ENCODE measurements at regions not wholly inside any gene's neighbourhood (a gene's known extent, or its start where the extent isn't known, plus 50 kb on each side); places are given as distances from the start of the nearest gene placed in this dataset.

- H3K9me3 ChIP-seq (ENCODE audit: control insufficient read depth in 4 of 4, low read length in 3 of 4), result peaks cover 0 to 2% (median 0%) of the 10 kb centered on the region in 4 donors
- TF ChIP-seq TAF1 (conservative IDR thresholded peaks at IDR 0.05) (no peak), RAD21 (IDR thresholded peaks at IDR 0.05) (no peak), GABPA (IDR thresholded peaks at IDR 0.05 in 1 of 2, conservative IDR thresholded peaks at IDR 0.05 in 1 of 2) (no peak), REST (IDR thresholded peaks at IDR 0.05) (no peak), HNF4A (conservative IDR thresholded peaks at IDR 0.05) (no peak), HNF4G (IDR thresholded peaks at IDR 0.05) (no peak), FOXA2 (IDR thresholded peaks at IDR 0.05) (no peak), SP1 (IDR thresholded peaks at IDR 0.05) (no peak), JUND (IDR thresholded peaks at IDR 0.05) (no peak), RXRA (IDR thresholded peaks at IDR 0.05) (no peak), FOXA1 (IDR thresholded peaks at IDR 0.05) (no peak), NR2F2 (IDR thresholded peaks at IDR 0.05) (no peak), EGR1 (IDR thresholded peaks at IDR 0.05; ENCODE audit: low read depth in 2 of 2) (no peak)
- TF ChIP-seq, protein P1, sequence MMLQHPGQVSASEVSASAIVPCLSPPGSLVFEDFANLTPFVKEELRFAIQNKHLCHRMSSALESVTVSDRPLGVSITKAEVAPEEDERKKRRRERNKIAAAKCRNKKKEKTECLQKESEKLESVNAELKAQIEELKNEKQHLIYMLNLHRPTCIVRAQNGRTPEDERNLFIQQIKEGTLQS (IDR thresholded peaks at IDR 0.05), result no peak
- TF ChIP-seq, protein P2, sequence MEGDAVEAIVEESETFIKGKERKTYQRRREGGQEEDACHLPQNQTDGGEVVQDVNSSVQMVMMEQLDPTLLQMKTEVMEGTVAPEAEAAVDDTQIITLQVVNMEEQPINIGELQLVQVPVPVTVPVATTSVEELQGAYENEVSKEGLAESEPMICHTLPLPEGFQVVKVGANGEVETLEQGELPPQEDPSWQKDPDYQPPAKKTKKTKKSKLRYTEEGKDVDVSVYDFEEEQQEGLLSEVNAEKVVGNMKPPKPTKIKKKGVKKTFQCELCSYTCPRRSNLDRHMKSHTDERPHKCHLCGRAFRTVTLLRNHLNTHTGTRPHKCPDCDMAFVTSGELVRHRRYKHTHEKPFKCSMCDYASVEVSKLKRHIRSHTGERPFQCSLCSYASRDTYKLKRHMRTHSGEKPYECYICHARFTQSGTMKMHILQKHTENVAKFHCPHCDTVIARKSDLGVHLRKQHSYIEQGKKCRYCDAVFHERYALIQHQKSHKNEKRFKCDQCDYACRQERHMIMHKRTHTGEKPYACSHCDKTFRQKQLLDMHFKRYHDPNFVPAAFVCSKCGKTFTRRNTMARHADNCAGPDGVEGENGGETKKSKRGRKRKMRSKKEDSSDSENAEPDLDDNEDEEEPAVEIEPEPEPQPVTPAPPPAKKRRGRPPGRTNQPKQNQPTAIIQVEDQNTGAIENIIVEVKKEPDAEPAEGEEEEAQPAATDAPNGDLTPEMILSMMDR (IDR thresholded peaks at IDR 0.05; ENCODE audit: low read depth, low read length, missing input control), result no peak
- TF ChIP-seq, protein P3, sequence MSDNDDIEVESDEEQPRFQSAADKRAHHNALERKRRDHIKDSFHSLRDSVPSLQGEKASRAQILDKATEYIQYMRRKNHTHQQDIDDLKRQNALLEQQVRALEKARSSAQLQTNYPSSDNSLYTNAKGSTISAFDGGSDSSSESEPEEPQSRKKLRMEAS (IDR thresholded peaks at IDR 0.05), result no peak
- TF ChIP-seq, protein P4, sequence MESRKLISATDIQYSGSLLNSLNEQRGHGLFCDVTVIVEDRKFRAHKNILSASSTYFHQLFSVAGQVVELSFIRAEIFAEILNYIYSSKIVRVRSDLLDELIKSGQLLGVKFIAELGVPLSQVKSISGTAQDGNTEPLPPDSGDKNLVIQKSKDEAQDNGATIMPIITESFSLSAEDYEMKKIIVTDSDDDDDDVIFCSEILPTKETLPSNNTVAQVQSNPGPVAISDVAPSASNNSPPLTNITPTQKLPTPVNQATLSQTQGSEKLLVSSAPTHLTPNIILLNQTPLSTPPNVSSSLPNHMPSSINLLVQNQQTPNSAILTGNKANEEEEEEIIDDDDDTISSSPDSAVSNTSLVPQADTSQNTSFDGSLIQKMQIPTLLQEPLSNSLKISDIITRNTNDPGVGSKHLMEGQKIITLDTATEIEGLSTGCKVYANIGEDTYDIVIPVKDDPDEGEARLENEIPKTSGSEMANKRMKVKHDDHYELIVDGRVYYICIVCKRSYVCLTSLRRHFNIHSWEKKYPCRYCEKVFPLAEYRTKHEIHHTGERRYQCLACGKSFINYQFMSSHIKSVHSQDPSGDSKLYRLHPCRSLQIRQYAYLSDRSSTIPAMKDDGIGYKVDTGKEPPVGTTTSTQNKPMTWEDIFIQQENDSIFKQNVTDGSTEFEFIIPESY (IDR thresholded peaks at IDR 0.05), result no peak
- no peaks in the 10 kb centered on the region for H3K36me3 ChIP-seq (ENCODE audit: control insufficient read depth in 4 of 4, insufficient read depth in 3 of 4, low read depth in 1 of 4, low read length in 3 of 4)
- H3K27me3 ChIP-seq (ENCODE audit: control insufficient read depth in 4 of 4, insufficient read depth in 4 of 4, low read length in 3 of 4), result no peaks in the 10 kb centered on the region
- 57% methylated on average over 4 of the region's 4 CpGs for WGBS
- H3K27ac ChIP-seq (ENCODE audit: low read depth in 1 of 2, low read length in 2 of 2), result no peak overlapping the region
- no peak overlapping the region for H3K9ac ChIP-seq (ENCODE audit: low read depth in 1 of 2, low read length in 2 of 2)
- no peaks in the 10 kb centered on the region for H3K4me1 ChIP-seq (ENCODE audit: control insufficient read depth in 4 of 4, insufficient read depth in 4 of 4, low read length in 3 of 4)
- no peak for DNase-seq (ENCODE audit: low spot score)
- H3K4me3 ChIP-seq (ENCODE audit: low read depth in 1 of 3, low read length in 3 of 3), result no peak overlapping the region
Observed at GRCh38 chr2:78127424-78127823, 605.2 kb upstream of the LRRTM4 start.
